ENCODE measurements at regions not wholly inside any gene's neighbourhood (a gene's known extent, or its start where the extent isn't known, plus 50 kb on each side); places are given as distances from the start of the nearest gene placed in this dataset.

- no peak for DNase-seq (ENCODE audit: low read depth in 2 of 2)
Observed at GRCh38 chr2:106709229-106709628, 176.7 kb downstream of the ST6GAL2 start.

DNA sequence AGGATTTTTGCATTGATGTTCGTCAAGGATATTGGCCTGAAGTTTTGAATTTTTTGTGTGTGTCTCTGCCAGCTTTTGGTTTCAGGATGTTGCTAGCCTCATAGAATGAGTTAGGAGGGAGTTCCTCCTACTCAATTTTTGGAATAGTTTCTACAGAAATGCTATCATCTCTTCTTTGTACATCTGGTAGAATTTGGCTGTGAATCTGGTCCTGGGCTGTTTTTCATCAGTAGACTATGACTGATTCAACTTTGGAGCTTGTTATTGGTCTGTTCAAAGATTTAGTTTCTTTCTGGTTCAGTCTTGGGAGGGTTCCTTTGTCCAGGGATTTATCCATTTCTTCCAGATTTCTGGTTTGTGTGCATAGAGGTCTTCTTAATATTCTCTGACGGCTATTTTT lies 166.7 kb downstream of the ST6GAL2 start:
- no peak for DNase-seq (ENCODE audit: low read depth in 2 of 2)

DNA sequence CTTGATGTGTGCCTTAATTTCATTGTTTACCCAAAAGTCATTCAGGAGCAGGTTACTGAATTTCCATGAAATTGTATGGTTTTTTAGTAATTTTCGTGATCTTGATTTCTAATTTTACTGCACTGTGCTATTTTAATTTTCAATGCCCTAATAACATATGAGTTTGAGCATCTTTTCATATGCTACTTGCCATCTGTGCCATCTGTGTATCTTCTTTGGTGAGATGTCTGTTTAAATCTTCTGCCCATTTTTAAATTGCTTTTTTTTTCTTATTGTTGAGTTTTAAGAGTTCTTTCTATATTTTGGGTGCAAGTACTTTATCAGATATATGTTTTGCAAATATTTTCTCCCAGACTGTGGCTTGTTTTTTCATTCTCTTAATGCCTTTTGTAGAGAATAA lies 165.9 kb downstream of the ST6GAL2 start:
- DNase-seq (ENCODE audit: low read depth in 2 of 2), result no peak

DNA sequence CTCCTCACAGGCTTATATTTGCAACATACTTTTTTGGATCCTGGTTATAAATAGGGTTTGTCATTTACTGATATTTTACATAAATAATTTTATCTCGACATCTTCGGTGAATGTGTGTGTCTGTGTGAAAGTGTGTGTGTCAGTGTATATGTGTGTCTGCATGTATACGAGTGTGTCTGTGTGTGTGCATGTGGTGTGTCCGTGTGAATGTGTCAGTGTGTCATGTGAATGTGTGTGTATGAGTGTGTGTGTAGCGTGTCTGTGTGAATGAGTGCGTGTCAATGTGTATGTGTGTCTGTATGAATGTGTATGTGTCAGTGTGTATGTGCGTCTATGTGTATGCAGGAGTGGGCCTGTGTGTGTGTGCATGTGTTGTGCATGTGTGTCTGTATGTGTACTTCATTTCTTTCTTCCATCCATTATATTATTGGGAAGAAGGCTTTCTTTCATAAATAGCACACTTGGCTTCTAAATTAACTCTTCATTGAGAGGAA lies 161.6 kb downstream of the ST6GAL2 start:
- DNase-seq (ENCODE audit: low read depth in 2 of 2), result no peak

DNA sequence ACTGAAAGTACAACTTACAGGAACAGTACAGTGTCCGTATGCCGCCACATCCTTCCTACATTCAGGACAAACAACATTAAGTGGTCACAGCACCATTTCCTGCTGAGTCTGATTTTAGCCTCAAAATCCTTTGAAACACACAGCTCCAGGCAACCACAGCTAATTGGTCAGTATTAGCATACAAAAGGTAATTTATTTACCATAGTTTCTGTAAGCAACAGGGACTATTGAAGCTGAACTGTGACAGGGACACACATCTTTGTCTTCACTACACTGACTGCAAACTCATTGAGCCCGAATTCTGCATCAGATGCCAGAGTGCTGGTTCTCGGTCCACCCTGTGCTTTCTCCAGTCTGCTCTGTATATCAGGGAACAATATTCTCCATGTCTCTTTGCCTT lies 151.8 kb downstream of the ST6GAL2 start:
- no peak for DNase-seq (ENCODE audit: low read depth in 2 of 2)

- no peak for DNase-seq (ENCODE audit: low read depth in 2 of 2)
Observed at GRCh38 chr2:106735807-106736206, 150.2 kb downstream of the ST6GAL2 start.

- no peak for DNase-seq (ENCODE audit: low read depth in 2 of 2)
Observed at GRCh38 chr2:106736221-106736620, 149.7 kb downstream of the ST6GAL2 start.

DNA sequence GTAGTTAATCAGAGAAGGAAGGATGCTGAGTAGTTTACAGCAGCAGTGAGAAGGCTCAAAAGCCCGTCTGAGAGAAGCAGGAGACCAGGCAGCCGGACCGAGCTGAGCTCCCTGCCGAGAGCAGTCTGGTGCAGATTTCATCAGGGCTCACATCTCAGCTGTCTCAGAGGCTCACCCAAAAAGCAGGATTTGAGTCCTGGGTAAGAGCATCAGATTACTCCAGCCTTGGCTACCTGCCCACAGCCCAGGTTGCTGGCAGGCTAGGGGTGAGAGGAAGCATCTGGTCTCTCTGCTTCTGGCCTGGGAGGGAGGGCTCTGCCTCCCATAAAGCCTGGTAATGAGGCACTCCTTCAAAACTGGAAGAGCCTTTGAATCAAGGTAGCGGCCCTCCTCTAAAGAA lies 140.5 kb downstream of the ST6GAL2 start:
- no peak for DNase-seq (ENCODE audit: low read depth in 2 of 2)

DNA sequence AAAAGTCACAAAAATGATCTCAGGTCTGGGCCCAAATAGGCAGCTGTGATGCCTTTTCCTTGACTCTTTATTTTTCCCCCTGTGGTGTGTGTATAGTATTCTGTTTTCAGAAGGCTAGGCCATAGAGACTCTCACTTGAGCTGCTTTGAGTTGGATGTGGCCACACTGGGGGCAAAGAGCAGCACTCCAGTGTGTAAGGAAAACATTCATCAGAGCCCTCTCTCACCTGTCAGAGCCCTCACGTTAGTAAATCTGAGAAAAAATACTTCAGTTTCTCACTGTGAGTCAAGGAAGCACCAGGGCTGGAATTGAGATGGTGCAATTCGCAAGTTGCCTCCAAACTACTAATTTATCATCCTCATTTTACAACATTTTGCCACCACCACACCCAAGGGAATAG lies 136.1 kb downstream of the ST6GAL2 start:
- no peak for DNase-seq (ENCODE audit: low read depth in 2 of 2)

Data from activated CD4-positive, alpha-beta T cell treated with anti-CD3 and anti-CD28 coated beads for 24 hours (primary cell).